OCI-LY1 (cell line): ENCODE measurements at regions not wholly inside any gene's neighbourhood (a gene's known extent, or its start where the extent isn't known, plus 50 kb on each side); places are given as distances from the start of the nearest gene placed in this dataset.

Experiments used
- EZH2 ChIP-seq: fragments of 200-600 bp; sonication (generic), shearing (Covaris generic); IDR thresholded peaks from 2 replicates; pipeline ENCODE4 v1.8.0; 2017; ENCODE audit warnings: borderline replicate concordance, mixed run types, mild to moderate bottlenecking, antibody characterized with exemption, low read length, moderate library complexity, mixed read lengths
- TF ChIP-seq, protein P1 (sequence below): fragments of 200-600 bp; sonication (generic), shearing (Covaris generic); IDR thresholded peaks from 2 replicates; pipeline ENCODE4 v1.5.1; 2017; ENCODE audit warnings: mild to moderate bottlenecking, antibody characterized with exemption, low read length, moderate library complexity, mixed read lengths

GRCh38 chrX:20665481-20665880, 398.8 kb upstream of the RPS6KA3 start:
- TF ChIP-seq, protein P1, sequence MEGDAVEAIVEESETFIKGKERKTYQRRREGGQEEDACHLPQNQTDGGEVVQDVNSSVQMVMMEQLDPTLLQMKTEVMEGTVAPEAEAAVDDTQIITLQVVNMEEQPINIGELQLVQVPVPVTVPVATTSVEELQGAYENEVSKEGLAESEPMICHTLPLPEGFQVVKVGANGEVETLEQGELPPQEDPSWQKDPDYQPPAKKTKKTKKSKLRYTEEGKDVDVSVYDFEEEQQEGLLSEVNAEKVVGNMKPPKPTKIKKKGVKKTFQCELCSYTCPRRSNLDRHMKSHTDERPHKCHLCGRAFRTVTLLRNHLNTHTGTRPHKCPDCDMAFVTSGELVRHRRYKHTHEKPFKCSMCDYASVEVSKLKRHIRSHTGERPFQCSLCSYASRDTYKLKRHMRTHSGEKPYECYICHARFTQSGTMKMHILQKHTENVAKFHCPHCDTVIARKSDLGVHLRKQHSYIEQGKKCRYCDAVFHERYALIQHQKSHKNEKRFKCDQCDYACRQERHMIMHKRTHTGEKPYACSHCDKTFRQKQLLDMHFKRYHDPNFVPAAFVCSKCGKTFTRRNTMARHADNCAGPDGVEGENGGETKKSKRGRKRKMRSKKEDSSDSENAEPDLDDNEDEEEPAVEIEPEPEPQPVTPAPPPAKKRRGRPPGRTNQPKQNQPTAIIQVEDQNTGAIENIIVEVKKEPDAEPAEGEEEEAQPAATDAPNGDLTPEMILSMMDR, result no peak
- no peak for TF ChIP-seq EZH2
